ENCODE measurements at regions not wholly inside any gene's neighbourhood (a gene's known extent, or its start where the extent isn't known, plus 50 kb on each side); places are given as distances from the start of the nearest gene placed in this dataset.

DNA sequence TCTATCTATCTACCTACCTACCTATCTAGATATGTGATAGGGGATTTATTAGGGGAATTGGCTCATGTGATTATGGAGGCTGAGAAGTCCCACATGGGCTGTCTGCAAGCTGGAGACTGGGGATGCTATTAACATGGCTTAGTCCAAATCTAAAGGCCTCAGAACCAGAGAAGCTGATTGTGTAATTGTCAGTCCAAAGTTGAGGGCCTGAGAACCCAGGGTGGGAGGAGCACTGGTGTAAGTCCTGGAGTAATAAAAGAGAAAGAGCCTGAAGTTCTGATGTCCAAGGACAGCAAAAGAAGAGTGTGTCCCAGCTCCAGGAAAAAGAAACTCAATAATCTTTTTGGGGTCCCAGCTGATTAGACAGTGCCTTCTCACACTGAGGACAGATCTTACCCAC, 98.5 kb upstream of the SEL1L start:
- TF ChIP-seq, protein P1, sequence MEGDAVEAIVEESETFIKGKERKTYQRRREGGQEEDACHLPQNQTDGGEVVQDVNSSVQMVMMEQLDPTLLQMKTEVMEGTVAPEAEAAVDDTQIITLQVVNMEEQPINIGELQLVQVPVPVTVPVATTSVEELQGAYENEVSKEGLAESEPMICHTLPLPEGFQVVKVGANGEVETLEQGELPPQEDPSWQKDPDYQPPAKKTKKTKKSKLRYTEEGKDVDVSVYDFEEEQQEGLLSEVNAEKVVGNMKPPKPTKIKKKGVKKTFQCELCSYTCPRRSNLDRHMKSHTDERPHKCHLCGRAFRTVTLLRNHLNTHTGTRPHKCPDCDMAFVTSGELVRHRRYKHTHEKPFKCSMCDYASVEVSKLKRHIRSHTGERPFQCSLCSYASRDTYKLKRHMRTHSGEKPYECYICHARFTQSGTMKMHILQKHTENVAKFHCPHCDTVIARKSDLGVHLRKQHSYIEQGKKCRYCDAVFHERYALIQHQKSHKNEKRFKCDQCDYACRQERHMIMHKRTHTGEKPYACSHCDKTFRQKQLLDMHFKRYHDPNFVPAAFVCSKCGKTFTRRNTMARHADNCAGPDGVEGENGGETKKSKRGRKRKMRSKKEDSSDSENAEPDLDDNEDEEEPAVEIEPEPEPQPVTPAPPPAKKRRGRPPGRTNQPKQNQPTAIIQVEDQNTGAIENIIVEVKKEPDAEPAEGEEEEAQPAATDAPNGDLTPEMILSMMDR (IDR thresholded peaks at IDR 0.05): no peak
- TF ChIP-seq POLR2A (IDR thresholded peaks at IDR 0.05): no peak
